Caco-2 (cell line): ENCODE measurements at regions not wholly inside any gene's neighbourhood (a gene's known extent, or its start where the extent isn't known, plus 50 kb on each side); places are given as distances from the start of the nearest gene placed in this dataset.
"Not testable (repeated sequence)": the region's sequence is repeated elsewhere in the genome, so short reads cannot be mapped to it uniquely, and the experiment has no call there.

Experiments
- BruUV-seq: library from RNA; stranded (reverse); fragments of 400-500 nt; replicated peaks from 2 replicates; lab custom pipeline; 2021; lab: Mats Ljungman, UMichigan
- CTCF ChIA-PET: fragments of 300-600 bp; sonication (Branson Sonifier 250); formaldehyde crosslinking; loops from one replicate; lab custom pipeline; 2022; ENCODE audit warnings: antibody characterized with exemption; lab: Charles Lee
- POLR2A ChIA-PET: fragments of 300-600 bp; sonication (Branson Sonifier 250); formaldehyde crosslinking; loops from one replicate; lab custom pipeline; 2022; ENCODE audit warnings: antibody characterized with exemption; lab: Charles Lee
- DNase-seq, 2 experiments: peaks; one replicate each; pipeline versions ENCODE4 v3.0.0 to v3.0.0-alpha.2; 2020 to 2022
- H3K27me3 ChIP-seq: replicated peaks from 2 replicates; pipeline ENCODE4 v1.6.0; 2011; ENCODE audit warnings: low read length; ENCODE audit not compliant: control insufficient read depth, insufficient read depth
- H3K36me3 ChIP-seq: 2 replicates; pipeline ENCODE4 v1.5.1; 2011; ENCODE audit warnings: low read length; ENCODE audit not compliant: control insufficient read depth, insufficient read depth
- H3K4me1 ChIP-seq: fragments of 250-450 bp; sonication (Bioruptor Pico); 2 replicates; pipeline ENCODE4 v1.5.1; 2020; ENCODE audit warnings: mild to moderate bottlenecking
- H3K4me3 ChIP-seq: 2 replicates; pipeline ENCODE4 v1.5.1; 2011; ENCODE audit warnings: low read depth, mild to moderate bottlenecking, control low read depth, low read length
- H3K9me3 ChIP-seq: fragments of 250-450 bp; sonication (Bioruptor Pico); 2 replicates; pipeline ENCODE4 v1.5.1; 2020; ENCODE audit warnings: mild to moderate bottlenecking, moderate library complexity
- H3K27ac Mint-ChIP-seq: one replicate; pipeline ENCODE4 v1.8.0; 2022; ENCODE audit warnings: mixed read lengths; ENCODE audit not compliant: unreplicated experiment
- H3K27me3 Mint-ChIP-seq: one replicate; pipeline ENCODE4 v1.8.0; 2022; ENCODE audit warnings: mixed read lengths; ENCODE audit not compliant: insufficient read depth, unreplicated experiment
- H3K36me3 Mint-ChIP-seq: one replicate; pipeline ENCODE4 v1.8.0; 2022; ENCODE audit warnings: mild to moderate bottlenecking, mixed read lengths; ENCODE audit not compliant: insufficient read depth, unreplicated experiment
- H3K4me1 Mint-ChIP-seq: one replicate; pipeline ENCODE4 v1.8.0; 2022; ENCODE audit warnings: low read depth, mixed read lengths; ENCODE audit not compliant: unreplicated experiment
- H3K4me3 Mint-ChIP-seq: one replicate; pipeline ENCODE4 v1.8.0; 2022; ENCODE audit warnings: mild to moderate bottlenecking, moderate library complexity, mixed read lengths; ENCODE audit not compliant: unreplicated experiment
- H3K9me3 Mint-ChIP-seq: one replicate; pipeline ENCODE4 v1.8.0; 2022; ENCODE audit warnings: mixed read lengths; ENCODE audit not compliant: unreplicated experiment
- CTCF ChIP-seq, 2 experiments: fragments of 200-600 bp in 1 of 2; IDR thresholded peaks; 1 replicate in 1 of 2; 2 replicates in 1 of 2; pipeline versions ENCODE4 v1.5.1 to v1.8.0; 2011 to 2022; ENCODE audit warnings: antibody characterized with exemption in 1 of 2, control low read depth in 1 of 2, inconsistent platforms in 1 of 2, low read depth in 1 of 2, low read length in 1 of 2, mild to moderate bottlenecking in 1 of 2, moderate library complexity in 1 of 2; ENCODE audit not compliant: insufficient read depth in 1 of 2, severe bottlenecking in 1 of 2, unreplicated experiment in 1 of 2
- intact Hi-C: fragments of 100-400 bp; cut with micrococcal nuclease; formaldehyde crosslinking; loops from one replicate; pipeline ENCODE4 v1.10.0; 2022; ENCODE audit not compliant: unreplicated experiment

DNA sequence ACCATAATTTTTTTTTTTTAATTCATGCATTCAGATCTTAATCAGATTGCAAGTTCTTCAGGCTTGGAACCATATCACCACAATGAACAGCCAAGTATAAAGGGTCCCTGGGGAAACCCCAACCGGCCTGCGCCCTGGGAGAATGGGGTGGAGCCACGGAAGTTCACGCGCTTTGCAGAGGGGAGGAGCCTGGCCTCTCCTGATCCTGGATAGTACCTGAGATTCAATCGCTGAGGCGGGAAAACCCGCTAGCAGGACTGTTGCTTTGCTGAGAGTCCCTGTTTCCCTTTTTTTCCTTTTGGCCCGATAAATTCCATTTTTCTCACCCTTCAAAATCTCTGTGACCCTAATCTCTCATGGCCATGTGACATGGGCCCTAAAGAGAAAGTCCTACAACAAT is 385.1 kb downstream of the IRS2 start:
- Mint-ChIP-seq H3K27ac (no peak overlapping the region), H3K4me3 (no peak overlapping the region)

DNA sequence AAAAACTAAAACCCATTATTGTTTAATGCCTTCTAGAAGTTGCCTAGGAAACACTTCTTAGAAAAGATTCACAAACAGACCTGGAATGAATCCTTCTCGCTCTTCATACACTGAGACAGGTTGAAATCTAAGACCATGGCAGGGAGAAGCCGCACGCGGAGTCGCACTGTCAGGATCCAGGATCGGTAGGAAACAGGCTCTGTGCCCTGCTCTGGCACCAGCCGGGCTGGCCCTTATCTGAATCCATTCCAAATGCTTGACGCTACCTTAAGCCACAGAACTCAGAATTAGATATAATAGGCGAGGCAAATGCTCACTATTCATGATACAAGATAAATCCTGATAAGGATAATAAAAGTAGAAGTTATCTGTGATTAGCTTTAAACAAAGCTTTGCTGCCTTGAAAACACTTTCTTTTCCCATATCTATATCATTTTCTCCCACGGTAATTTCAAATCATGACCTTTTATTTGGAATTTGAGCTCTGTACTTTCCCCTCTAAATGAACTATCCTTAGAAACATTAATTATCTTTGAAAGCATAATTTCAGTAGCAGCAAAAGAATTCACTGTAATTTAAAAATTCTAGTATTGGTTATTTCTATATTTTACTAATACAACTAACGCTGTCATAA is 385.6 kb downstream of the IRS2 start:
- H3K4me3 Mint-ChIP-seq = no peak overlapping the region
- Histone ChIP-seq H3K4me1 (no peaks in the 10 kb centered on the region), H3K27me3 (no peaks in the 10 kb centered on the region), H3K9me3 (peaks cover 7% of the 10 kb centered on the region; the same call in 1 of the 2 replicates), H3K4me3 (no peak overlapping the region), H3K36me3 (no peaks in the 10 kb centered on the region)
- no peak for DNase-seq
- no peaks in the 10 kb centered on the region for H3K36me3 Mint-ChIP-seq
- H3K4me1 Mint-ChIP-seq = no peaks in the 10 kb centered on the region
- H3K9me3 Mint-ChIP-seq = peaks cover 10% of the 10 kb centered on the region
- intact Hi-C loops = no loop called here
- POLR2A ChIA-PET = no interaction called here
- H3K27ac Mint-ChIP-seq = no peak overlapping the region
- no peak for TF ChIP-seq CTCF (IDR thresholded peaks at IDR 0.05; ENCODE audit: insufficient read depth in 1 of 2, low read depth in 1 of 2, low read length in 1 of 2, severe bottlenecking in 1 of 2, unreplicated experiment in 1 of 2)
- CTCF ChIA-PET = no interaction called here
- H3K27me3 Mint-ChIP-seq = no peaks in the 10 kb centered on the region
- no TSS peak for BruUV-seq

More for the DNA sequence above, 385.1 kb downstream of the IRS2 start:
- intact Hi-C loops = no loop called here
- H3K4me3 ChIP-seq = no peak overlapping the region
- ChIA-PET CTCF (no interaction called here), POLR2A (no interaction called here)
- H3K4me1 ChIP-seq = no peaks in the 10 kb centered on the region
- BruUV-seq = no TSS peak
- no peak for DNase-seq
- TF ChIP-seq CTCF (IDR thresholded peaks at IDR 0.05; ENCODE audit: insufficient read depth in 1 of 2, low read depth in 1 of 2, low read length in 1 of 2, severe bottlenecking in 1 of 2, unreplicated experiment in 1 of 2) = no peak
- no peaks in the 10 kb centered on the region for H3K27me3 ChIP-seq
- Mint-ChIP-seq H3K9me3 (peaks cover 10% of the 10 kb centered on the region), H3K4me1 (no peaks in the 10 kb centered on the region), H3K36me3 (no peaks in the 10 kb centered on the region), H3K27me3 (no peaks in the 10 kb centered on the region)
- H3K9me3 ChIP-seq = peaks cover 7% of the 10 kb centered on the region; the same call in 1 of the 2 replicates
- no peaks in the 10 kb centered on the region for H3K36me3 ChIP-seq

DNA sequence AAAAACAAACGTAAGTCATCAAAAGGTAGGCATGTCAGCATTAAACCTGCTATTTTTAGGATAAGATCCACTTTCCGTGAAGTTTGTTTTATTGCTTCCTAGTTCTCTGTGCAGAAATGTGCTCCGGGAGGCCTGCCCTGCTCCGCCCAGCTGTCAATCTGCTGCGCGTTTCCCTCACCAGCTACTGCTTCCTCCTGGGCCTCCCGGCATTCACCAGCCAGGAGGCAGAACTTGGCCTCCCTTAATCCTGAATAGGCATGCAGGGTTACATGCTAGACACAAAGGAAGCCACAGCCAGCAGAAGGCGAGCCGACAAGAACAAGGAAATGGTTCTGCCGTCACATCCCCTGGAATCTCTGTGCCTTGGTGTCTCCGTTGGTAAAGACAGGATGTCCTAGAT is 386.2 kb downstream of the IRS2 start:
- Mint-ChIP-seq H3K9me3 (peaks cover 10% of the 10 kb centered on the region), H3K27ac (no peak overlapping the region), H3K27me3 (no peaks in the 10 kb centered on the region), H3K4me1 (no peaks in the 10 kb centered on the region), H3K4me3 (no peak overlapping the region), H3K36me3 (no peaks in the 10 kb centered on the region)
- no peaks in the 10 kb centered on the region for H3K27me3 ChIP-seq
- intact Hi-C loops = no loop called here
- no peak for DNase-seq
- ChIA-PET POLR2A (no interaction called here), CTCF (no interaction called here)
- no peaks in the 10 kb centered on the region for H3K4me1 ChIP-seq
- H3K4me3 ChIP-seq = no peak overlapping the region
- H3K9me3 ChIP-seq = peaks cover 7% of the 10 kb centered on the region; the same call in 1 of the 2 replicates
- TF ChIP-seq CTCF (IDR thresholded peaks at IDR 0.05; ENCODE audit: insufficient read depth in 1 of 2, low read depth in 1 of 2, low read length in 1 of 2, severe bottlenecking in 1 of 2, unreplicated experiment in 1 of 2) = no peak
- no peaks in the 10 kb centered on the region for H3K36me3 ChIP-seq
- no TSS peak for BruUV-seq

GRCh38 chr13:109398071-109398470 is 388.3 kb downstream of the IRS2 start:
- H3K4me1 Mint-ChIP-seq, H3K27ac Mint-ChIP-seq, H3K27me3 Mint-ChIP-seq, H3K4me1 ChIP-seq, H3K36me3 Mint-ChIP-seq, CTCF ChIA-PET, DNase-seq, H3K4me3 Mint-ChIP-seq, intact Hi-C loops, H3K9me3 ChIP-seq, POLR2A ChIA-PET, H3K27me3 ChIP-seq, H3K4me3 ChIP-seq, H3K36me3 ChIP-seq, BruUV-seq: not testable (repeated sequence)
- H3K9me3 Mint-ChIP-seq = peaks cover 10% of the 10 kb centered on the region
